WTC11 (cell line): ENCODE measurements at regions not wholly inside any gene's neighbourhood (a gene's known extent, or its start where the extent isn't known, plus 50 kb on each side); places are given as distances from the start of the nearest gene placed in this dataset.

Experiments used
- NFE2L1 ChIP-seq: sonication (generic); formaldehyde crosslinking; IDR thresholded peaks from 2 replicates; pipeline ENCODE4 v1.8.1; 2023; ENCODE audit warnings: missing genetic modification reagents
- TF ChIP-seq, protein P1 (sequence below): fragments of 200-600 bp; IDR thresholded peaks from 2 replicates; pipeline ENCODE4 v1.8.0; 2022; ENCODE audit warnings: antibody characterized with exemption

- TF ChIP-seq, protein P1, sequence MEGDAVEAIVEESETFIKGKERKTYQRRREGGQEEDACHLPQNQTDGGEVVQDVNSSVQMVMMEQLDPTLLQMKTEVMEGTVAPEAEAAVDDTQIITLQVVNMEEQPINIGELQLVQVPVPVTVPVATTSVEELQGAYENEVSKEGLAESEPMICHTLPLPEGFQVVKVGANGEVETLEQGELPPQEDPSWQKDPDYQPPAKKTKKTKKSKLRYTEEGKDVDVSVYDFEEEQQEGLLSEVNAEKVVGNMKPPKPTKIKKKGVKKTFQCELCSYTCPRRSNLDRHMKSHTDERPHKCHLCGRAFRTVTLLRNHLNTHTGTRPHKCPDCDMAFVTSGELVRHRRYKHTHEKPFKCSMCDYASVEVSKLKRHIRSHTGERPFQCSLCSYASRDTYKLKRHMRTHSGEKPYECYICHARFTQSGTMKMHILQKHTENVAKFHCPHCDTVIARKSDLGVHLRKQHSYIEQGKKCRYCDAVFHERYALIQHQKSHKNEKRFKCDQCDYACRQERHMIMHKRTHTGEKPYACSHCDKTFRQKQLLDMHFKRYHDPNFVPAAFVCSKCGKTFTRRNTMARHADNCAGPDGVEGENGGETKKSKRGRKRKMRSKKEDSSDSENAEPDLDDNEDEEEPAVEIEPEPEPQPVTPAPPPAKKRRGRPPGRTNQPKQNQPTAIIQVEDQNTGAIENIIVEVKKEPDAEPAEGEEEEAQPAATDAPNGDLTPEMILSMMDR: no peak
- TF ChIP-seq NFE2L1 (CRISPR knock-in tag): no peak
These were observed 298.0 kb upstream of the ZC3H12C start for GRCh38 chr11:109795234-109795633.
